ENCODE measurements at regions not wholly inside any gene's neighbourhood (a gene's known extent, or its start where the extent isn't known, plus 50 kb on each side); places are given as distances from the start of the nearest gene placed in this dataset.
"Not testable (repeated sequence)": the region's sequence is repeated elsewhere in the genome, so short reads cannot be mapped to it uniquely, and the experiment has no call there.

DNA sequence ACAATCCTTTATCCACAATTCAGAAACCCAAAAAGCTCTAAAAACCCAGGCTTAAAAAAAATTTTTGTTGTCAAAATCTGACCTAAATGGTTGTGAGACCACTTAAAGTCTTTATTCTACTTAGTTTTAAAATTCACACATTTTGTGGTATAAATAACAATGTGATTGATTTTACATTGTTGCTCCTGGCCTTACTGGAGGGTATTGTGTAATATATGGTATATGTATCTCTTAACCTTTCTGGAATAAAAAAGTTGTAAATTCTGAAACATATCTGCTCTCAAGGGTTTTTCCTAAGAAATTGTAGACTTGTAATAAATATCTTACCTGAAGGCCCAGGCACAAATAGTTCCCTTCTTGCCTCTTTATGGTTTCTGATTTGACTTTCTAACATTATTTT is 73.3 kb upstream of the PNPT1 start:
- Histone ChIP-seq H3K4me1 (no peaks in the 10 kb centered on the region), H3K27me3 (no peaks in the 10 kb centered on the region), H3K4me3 (no peak overlapping the region), H3K27ac (no peak overlapping the region), H3K36me3 (no peaks in the 10 kb centered on the region), H3K9me3 (no peaks in the 10 kb centered on the region)
- TF ChIP-seq, protein P1, sequence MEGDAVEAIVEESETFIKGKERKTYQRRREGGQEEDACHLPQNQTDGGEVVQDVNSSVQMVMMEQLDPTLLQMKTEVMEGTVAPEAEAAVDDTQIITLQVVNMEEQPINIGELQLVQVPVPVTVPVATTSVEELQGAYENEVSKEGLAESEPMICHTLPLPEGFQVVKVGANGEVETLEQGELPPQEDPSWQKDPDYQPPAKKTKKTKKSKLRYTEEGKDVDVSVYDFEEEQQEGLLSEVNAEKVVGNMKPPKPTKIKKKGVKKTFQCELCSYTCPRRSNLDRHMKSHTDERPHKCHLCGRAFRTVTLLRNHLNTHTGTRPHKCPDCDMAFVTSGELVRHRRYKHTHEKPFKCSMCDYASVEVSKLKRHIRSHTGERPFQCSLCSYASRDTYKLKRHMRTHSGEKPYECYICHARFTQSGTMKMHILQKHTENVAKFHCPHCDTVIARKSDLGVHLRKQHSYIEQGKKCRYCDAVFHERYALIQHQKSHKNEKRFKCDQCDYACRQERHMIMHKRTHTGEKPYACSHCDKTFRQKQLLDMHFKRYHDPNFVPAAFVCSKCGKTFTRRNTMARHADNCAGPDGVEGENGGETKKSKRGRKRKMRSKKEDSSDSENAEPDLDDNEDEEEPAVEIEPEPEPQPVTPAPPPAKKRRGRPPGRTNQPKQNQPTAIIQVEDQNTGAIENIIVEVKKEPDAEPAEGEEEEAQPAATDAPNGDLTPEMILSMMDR (IDR thresholded peaks at IDR 0.05) = no peak
- DNase-seq (ENCODE audit: low spot score) = no peak

GRCh38 chr2:55765708-55766107 is 72.1 kb upstream of the PNPT1 start:
- not testable (repeated sequence) for H3K4me3 ChIP-seq; H3K27ac ChIP-seq; H3K36me3 ChIP-seq; H3K4me1 ChIP-seq; H3K27me3 ChIP-seq; H3K9me3 ChIP-seq; DNase-seq (ENCODE audit: low spot score)

GRCh38 chr2:55763721-55764120 is 70.1 kb upstream of the PNPT1 start:
- Histone ChIP-seq H3K36me3 (no peaks in the 10 kb centered on the region), H3K4me3 (no peak overlapping the region), H3K27me3 (no peaks in the 10 kb centered on the region), H3K27ac (no peak overlapping the region), H3K9me3 (no peaks in the 10 kb centered on the region), H3K4me1 (no peaks in the 10 kb centered on the region)
- TF ChIP-seq, protein P1 (IDR thresholded peaks at IDR 0.05) = no peak
- no peak for DNase-seq (ENCODE audit: low spot score)

DNA sequence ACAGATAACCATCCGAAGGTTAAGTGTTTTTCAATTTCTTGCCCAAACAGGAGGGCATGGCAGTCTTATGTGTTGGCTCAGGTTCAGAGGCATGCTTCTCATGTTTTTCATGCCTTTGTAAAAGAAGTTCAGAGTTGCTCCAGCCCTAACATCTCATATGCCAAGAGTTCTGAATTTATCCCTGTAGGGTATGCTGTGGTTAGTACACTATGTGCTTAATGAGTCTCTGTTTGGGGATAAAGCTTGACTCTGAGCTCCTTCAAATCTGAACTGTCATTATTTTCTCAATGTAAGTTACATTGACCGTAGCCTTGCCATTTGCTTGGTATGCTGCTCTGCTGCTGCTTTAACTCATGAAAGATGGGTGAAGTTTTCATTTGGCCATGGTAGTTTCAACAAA is 67.9 kb upstream of the PNPT1 start:
- no peaks in the 10 kb centered on the region for H3K9me3 ChIP-seq
- no peak for DNase-seq (ENCODE audit: low spot score)
- H3K27ac ChIP-seq = no peak overlapping the region
- H3K27me3 ChIP-seq = no peaks in the 10 kb centered on the region
- TF ChIP-seq, protein P1 (IDR thresholded peaks at IDR 0.05) = no peak
- no peaks in the 10 kb centered on the region for H3K4me1 ChIP-seq
- H3K36me3 ChIP-seq = no peaks in the 10 kb centered on the region
- no peak overlapping the region for H3K4me3 ChIP-seq

GRCh38 chr2:55761024-55761423 is 67.4 kb upstream of the PNPT1 start:
- TF ChIP-seq, protein P1 (IDR thresholded peaks at IDR 0.05) = no peak
- no peak for DNase-seq (ENCODE audit: low spot score)
- Histone ChIP-seq H3K27me3 (no peaks in the 10 kb centered on the region), H3K4me3 (no peak overlapping the region), H3K9me3 (no peaks in the 10 kb centered on the region), H3K4me1 (no peaks in the 10 kb centered on the region), H3K27ac (no peak overlapping the region), H3K36me3 (no peaks in the 10 kb centered on the region)

GRCh38 chr2:55760125-55760524 is 66.5 kb upstream of the PNPT1 start:
- TF ChIP-seq, protein P1 (IDR thresholded peaks at IDR 0.05) = no peak
- H3K27ac ChIP-seq = no peak overlapping the region
- no peaks in the 10 kb centered on the region for H3K27me3 ChIP-seq
- H3K4me3 ChIP-seq = no peak overlapping the region
- no peaks in the 10 kb centered on the region for H3K36me3 ChIP-seq
- DNase-seq (ENCODE audit: low spot score) = no peak
- H3K9me3 ChIP-seq = no peaks in the 10 kb centered on the region
- no peaks in the 10 kb centered on the region for H3K4me1 ChIP-seq
